Loucy (cell line): ENCODE measurements at regions not wholly inside any gene's neighbourhood (a gene's known extent, or its start where the extent isn't known, plus 50 kb on each side); places are given as distances from the start of the nearest gene placed in this dataset.

Experiments
- H2AFZ ChIP-seq: fragments of 200-600 bp; sonication (generic); 2 replicates; pipeline ENCODE4 v1.6.0; 2016; ENCODE audit warnings: antibody characterized with exemption, mild to moderate bottlenecking, low read length, moderate library complexity
- H3F3A ChIP-seq: fragments of 200-600 bp; 2 replicates; pipeline ENCODE4 v1.6.0; 2016; ENCODE audit warnings: antibody characterized with exemption, low read depth, mild to moderate bottlenecking
- H3K27me3 ChIP-seq: fragments of 200-600 bp; sonication (generic); 2 replicates; pipeline ENCODE4 v1.6.1; 2014; ENCODE audit warnings: low read length, mild to moderate bottlenecking; ENCODE audit not compliant: insufficient read depth, poor library complexity, severe bottlenecking
- H3K36me3 ChIP-seq: fragments of 200-600 bp; sonication (generic); 2 replicates; pipeline ENCODE4 v1.6.1; 2016; ENCODE audit warnings: low read length; ENCODE audit not compliant: insufficient read depth
- H3K4me1 ChIP-seq: fragments of 200-600 bp; sonication (generic); 2 replicates; pipeline ENCODE4 v1.5.1; 2014; ENCODE audit warnings: low read length, mild to moderate bottlenecking; ENCODE audit not compliant: insufficient read depth, poor library complexity, severe bottlenecking
- H3K4me2 ChIP-seq: fragments of 200-600 bp; sonication (generic); 2 replicates; pipeline ENCODE4 v1.6.0; 2014; ENCODE audit warnings: antibody characterized with exemption, low read length, low read depth, mild to moderate bottlenecking; ENCODE audit not compliant: poor library complexity, severe bottlenecking
- H3K4me3 ChIP-seq: fragments of 200-600 bp; sonication (generic); 2 replicates; pipeline ENCODE4 v1.5.1; 2014; ENCODE audit warnings: low read length, mild to moderate bottlenecking, mixed read lengths; ENCODE audit not compliant: poor library complexity, severe bottlenecking
- H3K79me2 ChIP-seq: fragments of 200-600 bp; sonication (generic); 2 replicates; pipeline ENCODE4 v1.6.1; 2014; ENCODE audit warnings: low read length; ENCODE audit not compliant: insufficient read depth
- H3K9ac ChIP-seq: fragments of 200-600 bp; sonication (generic); 2 replicates; pipeline ENCODE4 v1.6.0; 2014; ENCODE audit warnings: mild to moderate bottlenecking, low read depth, low read length, moderate library complexity; ENCODE audit not compliant: poor library complexity, severe bottlenecking
- H3K9me2 ChIP-seq: fragments of 200-600 bp; sonication (generic); replicated peaks from 2 replicates; pipeline ENCODE4 v1.6.1; 2016; ENCODE audit warnings: low read depth, low read length, mixed read lengths
- H3K9me3 ChIP-seq: fragments of 200-600 bp; sonication (generic); 2 replicates; pipeline ENCODE4 v1.6.1; 2014; ENCODE audit warnings: mild to moderate bottlenecking, antibody characterized with exemption, low read length, low read depth; ENCODE audit not compliant: insufficient read depth
- H4K20me1 ChIP-seq: fragments of 200-600 bp; sonication (generic); 2 replicates; pipeline ENCODE4 v1.6.0; 2014; ENCODE audit warnings: antibody characterized with exemption, low read length, mild to moderate bottlenecking; ENCODE audit not compliant: insufficient read depth, poor library complexity, severe bottlenecking
- EZH2phosphoT487 ChIP-seq: fragments of 200-600 bp; IDR thresholded peaks from 2 replicates; pipeline ENCODE4 v1.6.1; 2018; ENCODE audit warnings: antibody characterized with exemption, mild to moderate bottlenecking, moderate library complexity, borderline replicate concordance
- TF ChIP-seq, protein P1 (sequence below): fragments of 200-600 bp; sonication (generic); conservative IDR thresholded peaks from 2 replicates; pipeline ENCODE4 v1.5.1; 2014; ENCODE audit warnings: mild to moderate bottlenecking, antibody characterized with exemption, low read length

DNA sequence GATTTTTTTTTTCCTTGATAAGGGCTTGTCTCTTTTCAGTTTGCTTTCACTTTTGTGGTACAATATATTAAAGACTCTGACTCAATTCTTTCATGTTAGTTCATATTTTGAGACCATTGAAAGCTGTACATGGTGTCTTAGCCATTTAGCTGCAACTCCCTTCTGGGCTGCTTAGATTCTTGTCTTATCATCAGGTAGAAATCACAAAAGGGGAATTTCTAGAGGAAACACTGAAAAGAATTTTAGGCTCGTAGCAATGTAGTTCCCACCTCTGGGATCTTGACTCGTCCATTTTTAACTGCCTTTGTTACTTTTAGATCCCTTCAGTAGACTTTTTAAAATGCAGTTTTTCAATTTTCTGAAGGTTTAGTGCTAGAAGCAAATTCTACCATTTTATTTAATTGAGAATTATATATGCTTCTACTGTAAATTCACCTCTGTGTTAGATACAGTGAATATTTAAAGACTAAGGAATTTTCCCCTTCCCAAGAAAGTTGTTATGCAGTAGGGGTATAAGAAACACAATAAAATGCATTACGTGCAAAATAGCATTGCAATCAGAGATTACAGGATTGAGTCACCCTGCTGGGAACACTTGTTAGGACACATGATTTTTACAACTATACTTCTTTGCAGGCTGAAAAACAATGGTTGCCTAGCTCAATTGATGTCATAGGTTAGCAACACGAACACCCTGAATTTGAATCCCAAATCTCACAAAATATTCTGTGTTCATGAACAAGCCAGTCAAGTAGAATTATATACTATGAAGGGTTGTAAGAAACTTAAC, 772.7 kb downstream of the PDCD6IP start:
- TF ChIP-seq, protein P1, sequence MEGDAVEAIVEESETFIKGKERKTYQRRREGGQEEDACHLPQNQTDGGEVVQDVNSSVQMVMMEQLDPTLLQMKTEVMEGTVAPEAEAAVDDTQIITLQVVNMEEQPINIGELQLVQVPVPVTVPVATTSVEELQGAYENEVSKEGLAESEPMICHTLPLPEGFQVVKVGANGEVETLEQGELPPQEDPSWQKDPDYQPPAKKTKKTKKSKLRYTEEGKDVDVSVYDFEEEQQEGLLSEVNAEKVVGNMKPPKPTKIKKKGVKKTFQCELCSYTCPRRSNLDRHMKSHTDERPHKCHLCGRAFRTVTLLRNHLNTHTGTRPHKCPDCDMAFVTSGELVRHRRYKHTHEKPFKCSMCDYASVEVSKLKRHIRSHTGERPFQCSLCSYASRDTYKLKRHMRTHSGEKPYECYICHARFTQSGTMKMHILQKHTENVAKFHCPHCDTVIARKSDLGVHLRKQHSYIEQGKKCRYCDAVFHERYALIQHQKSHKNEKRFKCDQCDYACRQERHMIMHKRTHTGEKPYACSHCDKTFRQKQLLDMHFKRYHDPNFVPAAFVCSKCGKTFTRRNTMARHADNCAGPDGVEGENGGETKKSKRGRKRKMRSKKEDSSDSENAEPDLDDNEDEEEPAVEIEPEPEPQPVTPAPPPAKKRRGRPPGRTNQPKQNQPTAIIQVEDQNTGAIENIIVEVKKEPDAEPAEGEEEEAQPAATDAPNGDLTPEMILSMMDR, result no peak
- no peak overlapping the region for H3K4me3 ChIP-seq
- H3K27me3 ChIP-seq, result no peaks in the 10 kb centered on the region
- H3K4me1 ChIP-seq, result no peaks in the 10 kb centered on the region
- no peak overlapping the region for H3K4me2 ChIP-seq
- H3K79me2 ChIP-seq, result no peaks in the 10 kb centered on the region
- no peak overlapping the region for H3K9ac ChIP-seq
- H3F3A ChIP-seq, result no peaks in the 10 kb centered on the region
- no peaks in the 10 kb centered on the region for H4K20me1 ChIP-seq
- H3K9me2 ChIP-seq, result no peaks in the 10 kb centered on the region
- no peaks in the 10 kb centered on the region for H3K9me3 ChIP-seq
- H2AFZ ChIP-seq, result no peak overlapping the region
- no peaks in the 10 kb centered on the region for H3K36me3 ChIP-seq

GRCh38 chr3:34571714-34572113, 773.3 kb downstream of the PDCD6IP start:
- no peak overlapping the region for H3K9ac ChIP-seq
- H3K79me2 ChIP-seq, result no peaks in the 10 kb centered on the region
- H3K4me2 ChIP-seq, result no peak overlapping the region
- no peaks in the 10 kb centered on the region for H4K20me1 ChIP-seq
- no peaks in the 10 kb centered on the region for H3K27me3 ChIP-seq
- no peaks in the 10 kb centered on the region for H3F3A ChIP-seq
- no peak for TF ChIP-seq EZH2phosphoT487
- TF ChIP-seq, protein P1, result no peak
- H3K4me1 ChIP-seq, result no peaks in the 10 kb centered on the region
- no peak overlapping the region for H2AFZ ChIP-seq
- H3K36me3 ChIP-seq, result no peaks in the 10 kb centered on the region
- H3K9me2 ChIP-seq, result no peaks in the 10 kb centered on the region
- H3K4me3 ChIP-seq, result no peak overlapping the region
- no peaks in the 10 kb centered on the region for H3K9me3 ChIP-seq

GRCh38 chr3:34575776-34576175, 777.3 kb downstream of the PDCD6IP start:
- Histone ChIP-seq H3K4me2 (no peak overlapping the region), H3K4me1 (no peaks in the 10 kb centered on the region), H3K9me2 (no peaks in the 10 kb centered on the region), H4K20me1 (no peaks in the 10 kb centered on the region), H3K9ac (no peak overlapping the region), H3K36me3 (no peaks in the 10 kb centered on the region), H3K9me3 (no peaks in the 10 kb centered on the region), H3F3A (no peaks in the 10 kb centered on the region), H3K79me2 (no peaks in the 10 kb centered on the region), H3K27me3 (no peaks in the 10 kb centered on the region), H3K4me3 (no peak overlapping the region), H2AFZ (no peak overlapping the region)
- no peak for TF ChIP-seq EZH2phosphoT487
- TF ChIP-seq, protein P1, result no peak
